CD1c-positive myeloid dendritic cell (primary cell): ENCODE measurements at regions not wholly inside any gene's neighbourhood (a gene's known extent, or its start where the extent isn't known, plus 50 kb on each side); places are given as distances from the start of the nearest gene placed in this dataset.

Source experiments
- DNase-seq: peaks from one replicate; pipeline ENCODE4 v3.0.0-alpha.2; 2016; ENCODE audit errors: extremely low spot score

- no peak for DNase-seq
Measured at GRCh38 chr13:28545583-28546333, 50.8 kb upstream of the FLT1 start.
